K562 (cell line): ENCODE measurements at regions not wholly inside any gene's neighbourhood (a gene's known extent, or its start where the extent isn't known, plus 50 kb on each side); places are given as distances from the start of the nearest gene placed in this dataset.

Experiments
- ATAC-seq: fragments of 200-7000 bp; cut with Tn5 transposase; 3 replicates; pipeline ENCODE4 v1.9.1; 2020; ENCODE audit warnings: moderate library complexity
- BruUV-seq: library from RNA; stranded (reverse); fragments of 400-500 nt; replicated peaks from 2 replicates; lab custom pipeline; 2021; lab: Mats Ljungman, UMichigan
- CTCF ChIA-PET: fragments of 300-600 bp; formaldehyde crosslinking; extraction: SDS; loops from one replicate; lab custom pipeline; 2021; ENCODE audit warnings: low intra/inter-chr PET ratio; lab: Yijun Ruan, JAX
- POLR2A ChIA-PET: fragments of 300-600, 350-650 bp; sonication (Branson Sonifier 250); formaldehyde crosslinking; extraction: SDS; loops from one replicate; lab custom pipeline; 2021; ENCODE audit warnings: antibody characterized with exemption, inconsistent platforms; lab: Yijun Ruan, JAX
- DNase-seq, 4 experiments: peaks; one replicate each; pipeline versions ENCODE4 v3.0.0 to v3.0.0-alpha.2; 2011 to 2018; ENCODE audit warnings: low spot score in 3 of 4, mixed read lengths in 3 of 4; ENCODE audit errors: extremely low read depth in 1 of 4
- FAIRE-seq: peaks from 2 replicates; lab custom pipeline; 2011; peaks lifted over from hg19 to GRCh38; lab: Jason Lieb, UNC
- H2AFZ ChIP-seq: 2 replicates; pipeline ENCODE4 v1.6.0; 2011; ENCODE audit warnings: low read depth, low read length, control low read depth, inconsistent platforms
- H3K27ac ChIP-seq: fragments of 200-600 bp; 3 replicates; pipeline ENCODE4 v1.8.0; 2011; ENCODE audit warnings: low read depth, mild to moderate bottlenecking, control low read depth, inconsistent platforms, low read length, moderate library complexity, mixed read lengths; ENCODE audit errors: extremely low read depth
- H3K27me3 ChIP-seq, 2 experiments: fragments of 300-600 bp in 1 of 2; 2 replicates in 1 of 2; 3 replicates in 1 of 2; pipeline versions ENCODE4 v1.6.0 to v1.8.0; 2011; ENCODE audit warnings: inconsistent platforms in 2 of 2, low read length in 2 of 2, mild to moderate bottlenecking in 1 of 2, mixed read lengths in 1 of 2, moderate library complexity in 1 of 2; ENCODE audit not compliant: control insufficient read depth in 2 of 2, insufficient read depth in 2 of 2
- H3K36me3 ChIP-seq: fragments of 300-600 bp; 3 replicates; pipeline ENCODE4 v1.8.0; 2011; ENCODE audit warnings: mild to moderate bottlenecking, low read length, inconsistent platforms; ENCODE audit not compliant: control insufficient read depth, insufficient read depth
- H3K4me1 ChIP-seq, 2 experiments: fragments of 200-600 bp in 1 of 2; replicated peaks in 1 of 2; 2 replicates in 1 of 2; 3 replicates in 1 of 2; pipeline versions ENCODE4 v1.5.1 to v1.8.0; 2011; ENCODE audit warnings: inconsistent platforms in 2 of 2, low read length in 2 of 2, mild to moderate bottlenecking in 1 of 2, mixed read lengths in 1 of 2, moderate library complexity in 1 of 2; ENCODE audit not compliant: control insufficient read depth in 2 of 2, insufficient read depth in 2 of 2
- H3K4me2 ChIP-seq: 2 replicates; pipeline ENCODE4 v1.6.1; 2011; ENCODE audit warnings: low read length, control low read depth, inconsistent platforms, mixed read lengths; ENCODE audit not compliant: insufficient read depth
- H3K4me3 ChIP-seq: fragments of 200-600 bp; sonication (generic), shearing (Covaris generic); 2 replicates; pipeline ENCODE4 v1.5.1; 2016; ENCODE audit warnings: control low read depth, inconsistent platforms
- H3K79me2 ChIP-seq: fragments of 200-600 bp; 3 replicates; pipeline ENCODE4 v1.8.0; 2011; ENCODE audit warnings: low read length, inconsistent platforms; ENCODE audit not compliant: control insufficient read depth, insufficient read depth
- H3K9ac ChIP-seq, 2 experiments: 2 replicates each; pipeline versions ENCODE4 v1.6.0 to v1.6.1; 2011; ENCODE audit warnings: low read depth in 2 of 2, low read length in 2 of 2, control low read depth in 1 of 2, inconsistent platforms in 1 of 2, mild to moderate bottlenecking in 1 of 2, mixed read lengths in 1 of 2; ENCODE audit not compliant: insufficient read depth in 1 of 2
- H3K9me1 ChIP-seq: one replicate; pipeline ENCODE4 v1.6.0; 2011; ENCODE audit warnings: inconsistent platforms, mild to moderate bottlenecking, low read length, moderate library complexity; ENCODE audit not compliant: control insufficient read depth, insufficient read depth
- H3K9me3 ChIP-seq: replicated peaks from 2 replicates; pipeline ENCODE4 v1.5.1; 2011; ENCODE audit warnings: low read depth, low read length, inconsistent platforms; ENCODE audit not compliant: control insufficient read depth, insufficient read depth
- H4K20me1 ChIP-seq: replicated peaks from 2 replicates; pipeline ENCODE4 v1.6.1; 2011; ENCODE audit warnings: low read length, inconsistent platforms, mixed read lengths; ENCODE audit not compliant: control insufficient read depth, insufficient read depth
- BCL6 ChIP-seq: fragments of 250-450 bp; sonication (Bioruptor Pico); IDR thresholded peaks from 2 replicates; pipeline ENCODE4 v1.4.0; 2020
- CEBPB ChIP-seq: fragments of 450-650 bp; IDR thresholded peaks from 2 replicates; pipeline ENCODE4 v1.6.1; 2016; ENCODE audit warnings: missing genetic modification characterization, missing compliant biosample characterization
- CREB3 ChIP-seq: fragments of 450-650 bp; conservative IDR thresholded peaks from 2 replicates; pipeline ENCODE4 v1.6.1; 2016; ENCODE audit warnings: missing genetic modification characterization, low read depth, mild to moderate bottlenecking, missing compliant biosample characterization, moderate library complexity
- DACH1 ChIP-seq: fragments of 450-650 bp; IDR thresholded peaks from 2 replicates; pipeline ENCODE4 v1.6.1; 2018; ENCODE audit not compliant: partially characterized antibody
- DPF2 ChIP-seq: fragments of 450-650 bp; IDR thresholded peaks from 2 replicates; pipeline ENCODE4 v1.6.1; 2016
- HEY1 ChIP-seq: fragments of 250-450 bp; sonication (Bioruptor Pico); IDR thresholded peaks from 2 replicates; pipeline ENCODE4 v1.5.0; 2020; ENCODE audit warnings: mild to moderate bottlenecking, moderate library complexity, borderline replicate concordance
- PTRF ChIP-seq: fragments of 450-650 bp; IDR thresholded peaks from 2 replicates; pipeline ENCODE4 v1.6.1; 2016; ENCODE audit warnings: mild to moderate bottlenecking, missing genetic modification characterization, missing compliant biosample characterization
- RFX7 ChIP-seq: fragments of 250-450 bp; sonication (Bioruptor Pico); IDR thresholded peaks from 2 replicates; pipeline ENCODE4 v1.5.1; 2021; ENCODE audit warnings: mild to moderate bottlenecking
- SETDB1 ChIP-seq: IDR thresholded peaks from one replicate; pipeline ENCODE4 v1.6.1; 2012; ENCODE audit warnings: low read length, control low read depth, inconsistent platforms
- SIX5 ChIP-seq, 2 experiments: IDR thresholded peaks; 2 replicates each; pipeline ENCODE4 v1.6.1; 2011; ENCODE audit warnings: low read length in 2 of 2, borderline replicate concordance in 1 of 2, low read depth in 1 of 2, mild to moderate bottlenecking in 1 of 2, moderate library complexity in 1 of 2; ENCODE audit not compliant: insufficient read depth in 1 of 2
- SMARCC2 ChIP-seq: fragments of 450-650 bp; IDR thresholded peaks from 2 replicates; pipeline ENCODE4 v1.6.1; 2017; ENCODE audit warnings: antibody characterized with exemption, moderate library complexity, mild to moderate bottlenecking, low read depth
- THRAP3 ChIP-seq: fragments of 450-650 bp; IDR thresholded peaks from 2 replicates; pipeline ENCODE4 v1.6.1; 2016; ENCODE audit warnings: mild to moderate bottlenecking, inconsistent platforms, borderline replicate concordance
- ZBTB1 ChIP-seq: sonication (generic); formaldehyde crosslinking; IDR thresholded peaks from 2 replicates; pipeline ENCODE4 v1.8.1; 2023; ENCODE audit warnings: missing genetic modification reagents, low read depth, mild to moderate bottlenecking, borderline replicate concordance
- ZEB2 ChIP-seq: fragments of 450-650 bp; IDR thresholded peaks from 2 replicates; pipeline ENCODE4 v1.6.1; 2016
- ZNF143 ChIP-seq: sonication (generic); formaldehyde crosslinking; IDR thresholded peaks from 2 replicates; pipeline ENCODE4 v1.9.0; 2022; ENCODE audit warnings: mild to moderate bottlenecking, missing genetic modification reagents
- ZNF184 ChIP-seq: sonication (generic); formaldehyde crosslinking; IDR thresholded peaks from 2 replicates; pipeline ENCODE4 v1.5.0; 2020; ENCODE audit warnings: missing genetic modification reagents
- WGBS: fragments of 100-300 bp; shearing (Covaris generic); methylation state at CpG from one replicate; pipeline ENCODE4 v1.1.6; 2016; ENCODE audit warnings: low coverage, mixed read lengths; ENCODE audit not compliant: insufficient coverage; ENCODE audit errors: missing lambda C conversion rate; 5-methylcytosine and 5-hydroxymethylcytosine counted together
- in situ Hi-C: fragments of 300-500 bp; cut with MboI; formaldehyde crosslinking; loops from 4 replicates; pipeline ENCODE4 v1.15.0; 2018; ENCODE audit warnings: inconsistent platforms, mixed read lengths
- intact Hi-C: fragments of 100-400 bp; cut with micrococcal nuclease; formaldehyde crosslinking; loops from 2 replicates; pipeline ENCODE4 v1.14.2; 2022

- FAIRE-seq = no peak
- 19% methylated on average over 7 of the region's 7 CpGs for WGBS
- in situ Hi-C loops (no loop called here), intact Hi-C loops (loop anchor here (10.0 kb wide), 1 partner anchor 186 kb away; no protein-coding TSS in a partner anchor)
- Histone ChIP-seq H3K9ac (no peak overlapping the region), H2AFZ (no peak overlapping the region), H3K4me1 (no peaks in the 10 kb centered on the region), H3K9me1 (no peaks in the 10 kb centered on the region), H3K79me2 (no peaks in the 10 kb centered on the region), H3K9me3 (no peaks in the 10 kb centered on the region), H3K4me2 (no peak overlapping the region), H3K27me3 (no peaks in the 10 kb centered on the region), H3K4me3 (no peak overlapping the region), H4K20me1 (no peaks in the 10 kb centered on the region), H3K36me3 (no peaks in the 10 kb centered on the region), H3K27ac (no peak overlapping the region)
- TF ChIP-seq SETDB1 (no peak), DPF2 (no peak), ZEB2 (no peak), BCL6 (CRISPR knock-in tag) (no peak), HEY1 (CRISPR knock-in tag) (no peak), CEBPB (tag) (no peak), CREB3 (tag) (no peak), ZNF184 (CRISPR knock-in tag) (no peak), PTRF (tag) (no peak), ZBTB1 (CRISPR knock-in tag) (no peak), DACH1 (no peak), THRAP3 (no peak), RFX7 (CRISPR knock-in tag) (no peak), SIX5 (IDR thresholded peaks at IDR 0.05; ENCODE audit: borderline replicate concordance in 1 of 2, insufficient read depth in 1 of 2, low read depth in 1 of 2, low read length in 2 of 2) (no peak), ZNF143 (CRISPR knock-in tag) (no peak), SMARCC2 (no peak)
- ChIA-PET POLR2A (interaction anchor here (1.2 kb wide), 1 partner anchor 27 kb away, joined by 3 read pairs; no protein-coding TSS in a partner anchor), CTCF (no interaction called here)
- ATAC-seq = no peak
- BruUV-seq = no TSS peak
- no peak for DNase-seq
Observed at GRCh38 chr7:27388561-27388960, 146.0 kb downstream of the EVX1 start.
